ENCODE measurements at regions not wholly inside any gene's neighbourhood (a gene's known extent, or its start where the extent isn't known, plus 50 kb on each side); places are given as distances from the start of the nearest gene placed in this dataset.

- H3K79me2 ChIP-seq (ENCODE audit: insufficient read depth, low read length) = no peaks in the 10 kb centered on the region
- TF ChIP-seq CTCF (conservative IDR thresholded peaks at IDR 0.05; ENCODE audit: low read length) (no peak), EZH2phosphoT487 (IDR thresholded peaks at IDR 0.05; ENCODE audit: borderline replicate concordance) (no peak)
- no peak overlapping the region for H3K4me3 ChIP-seq (ENCODE audit: low read length, poor library complexity, severe bottlenecking)
- H3K9me2 ChIP-seq (replicated peaks; ENCODE audit: low read depth, low read length) = no peaks in the 10 kb centered on the region
- no peaks in the 10 kb centered on the region for H3F3A ChIP-seq (ENCODE audit: low read depth)
- no peaks in the 10 kb centered on the region for H4K20me1 ChIP-seq (ENCODE audit: insufficient read depth, low read length, poor library complexity, severe bottlenecking)
- no peak overlapping the region for H2AFZ ChIP-seq (ENCODE audit: low read length)
- no peaks in the 10 kb centered on the region for H3K9me3 ChIP-seq (ENCODE audit: insufficient read depth, low read depth, low read length)
- no peak overlapping the region for H3K4me2 ChIP-seq (ENCODE audit: low read depth, low read length, poor library complexity, severe bottlenecking)
- H3K4me1 ChIP-seq (ENCODE audit: insufficient read depth, low read length, poor library complexity, severe bottlenecking) = no peaks in the 10 kb centered on the region
- no peak overlapping the region for H3K9ac ChIP-seq (ENCODE audit: low read depth, low read length, poor library complexity, severe bottlenecking)
- no peaks in the 10 kb centered on the region for H3K27me3 ChIP-seq (ENCODE audit: insufficient read depth, low read length, poor library complexity, severe bottlenecking)
- no peaks in the 10 kb centered on the region for H3K36me3 ChIP-seq (ENCODE audit: insufficient read depth, low read length)
These were observed 354.8 kb upstream of the SEMA3A start for GRCh38 chr7:84549409-84549808.

GRCh38 chr7:84548366-84549365 is 354.1 kb upstream of the SEMA3A start:
- no peaks in the 10 kb centered on the region for H3K36me3 ChIP-seq (ENCODE audit: insufficient read depth, low read length)
- H3K4me3 ChIP-seq (ENCODE audit: low read length, poor library complexity, severe bottlenecking) = no peak overlapping the region
- H2AFZ ChIP-seq (ENCODE audit: low read length) = no peak overlapping the region
- no peak overlapping the region for H3K4me2 ChIP-seq (ENCODE audit: low read depth, low read length, poor library complexity, severe bottlenecking)
- no peaks in the 10 kb centered on the region for H3K27me3 ChIP-seq (ENCODE audit: insufficient read depth, low read length, poor library complexity, severe bottlenecking)
- no peaks in the 10 kb centered on the region for H3K79me2 ChIP-seq (ENCODE audit: insufficient read depth, low read length)
- H4K20me1 ChIP-seq (ENCODE audit: insufficient read depth, low read length, poor library complexity, severe bottlenecking) = no peaks in the 10 kb centered on the region
- TF ChIP-seq EZH2phosphoT487 (IDR thresholded peaks at IDR 0.05; ENCODE audit: borderline replicate concordance) (no peak), CTCF (conservative IDR thresholded peaks at IDR 0.05; ENCODE audit: low read length) (no peak)
- H3K9ac ChIP-seq (ENCODE audit: low read depth, low read length, poor library complexity, severe bottlenecking) = no peak overlapping the region
- H3K9me2 ChIP-seq (replicated peaks; ENCODE audit: low read depth, low read length) = no peaks in the 10 kb centered on the region
- no peaks in the 10 kb centered on the region for H3F3A ChIP-seq (ENCODE audit: low read depth)
- H3K9me3 ChIP-seq (ENCODE audit: insufficient read depth, low read depth, low read length) = no peaks in the 10 kb centered on the region
- no peaks in the 10 kb centered on the region for H3K4me1 ChIP-seq (ENCODE audit: insufficient read depth, low read length, poor library complexity, severe bottlenecking)

GRCh38 chr7:84547331-84547730 is 352.7 kb upstream of the SEMA3A start:
- Histone ChIP-seq H3F3A (ENCODE audit: low read depth) (no peaks in the 10 kb centered on the region), H3K9me2 (replicated peaks; ENCODE audit: low read depth, low read length) (no peaks in the 10 kb centered on the region)

More at GRCh38 chr7:84547331-84547730, 352.7 kb upstream of the SEMA3A start:
- Histone ChIP-seq H3K36me3 (ENCODE audit: insufficient read depth, low read length) (no peaks in the 10 kb centered on the region), H3K9me3 (ENCODE audit: insufficient read depth, low read depth, low read length) (no peaks in the 10 kb centered on the region), H3K27me3 (ENCODE audit: insufficient read depth, low read length, poor library complexity, severe bottlenecking) (no peaks in the 10 kb centered on the region), H3K79me2 (ENCODE audit: insufficient read depth, low read length) (no peaks in the 10 kb centered on the region), H3K4me2 (ENCODE audit: low read depth, low read length, poor library complexity, severe bottlenecking) (no peak overlapping the region), H3K4me1 (ENCODE audit: insufficient read depth, low read length, poor library complexity, severe bottlenecking) (no peaks in the 10 kb centered on the region), H2AFZ (ENCODE audit: low read length) (no peak overlapping the region), H4K20me1 (ENCODE audit: insufficient read depth, low read length, poor library complexity, severe bottlenecking) (no peaks in the 10 kb centered on the region), H3K9ac (ENCODE audit: low read depth, low read length, poor library complexity, severe bottlenecking) (no peak overlapping the region), H3K4me3 (ENCODE audit: low read length, poor library complexity, severe bottlenecking) (no peak overlapping the region)
- no peak for TF ChIP-seq CTCF (conservative IDR thresholded peaks at IDR 0.05; ENCODE audit: low read length)
- TF ChIP-seq EZH2phosphoT487 (IDR thresholded peaks at IDR 0.05; ENCODE audit: borderline replicate concordance) = no peak

All from Loucy (cell line).